ENCODE measurements at regions not wholly inside any gene's neighbourhood (a gene's known extent, or its start where the extent isn't known, plus 50 kb on each side); places are given as distances from the start of the nearest gene placed in this dataset.

- TF ChIP-seq EP300 (IDR thresholded peaks at IDR 0.05; ENCODE audit: borderline replicate concordance) = no peak
- TF ChIP-seq MAX (IDR thresholded peaks at IDR 0.05) = no peak
- TF ChIP-seq REST (IDR thresholded peaks at IDR 0.05; ENCODE audit: low read depth) = no peak
- TF ChIP-seq CREB1 (IDR thresholded peaks at IDR 0.05; ENCODE audit: low read depth) = no peak
- TF ChIP-seq USF1 (IDR thresholded peaks at IDR 0.05) = no peak
- no peak for TF ChIP-seq RAD21 (IDR thresholded peaks at IDR 0.05; ENCODE audit: low read depth)
- TF ChIP-seq EGR1 (IDR thresholded peaks at IDR 0.05) = no peak
Observed at GRCh38 chr14:98170575-98170974, 1101.4 kb downstream of the BCL11B start.
